GM10248 (cell line): ENCODE measurements at regions not wholly inside any gene's neighbourhood (a gene's known extent, or its start where the extent isn't known, plus 50 kb on each side); places are given as distances from the start of the nearest gene placed in this dataset.

ENCODE experiments used
- CTCF ChIA-PET: fragments of 300-600 bp; sonication (Branson Sonifier 250); formaldehyde crosslinking; extraction: SDS; loops from one replicate; lab custom pipeline; 2021; ENCODE audit warnings: antibody characterized with exemption; lab: Yijun Ruan, JAX
- POLR2A ChIA-PET: fragments of 350-650 bp; sonication (Branson Sonifier 250); formaldehyde crosslinking; extraction: SDS; loops from one replicate; lab custom pipeline; 2020; ENCODE audit warnings: antibody characterized with exemption; lab: Yijun Ruan, JAX
- DNase-seq: peaks from one replicate; pipeline ENCODE4 v3.0.0; 2012; ENCODE audit errors: extremely low spot score
- TF ChIP-seq, protein P1 (sequence below): IDR thresholded peaks from 2 replicates; pipeline ENCODE4 v1.5.1; 2012; ENCODE audit warnings: mild to moderate bottlenecking, low read depth; ENCODE audit errors: extremely low read depth, missing control alignments, control extremely low read depth

GRCh38 chr3:13198264-13198879 is 125.1 kb upstream of the IQSEC1 start:
- ChIA-PET CTCF (interaction anchor here (0.8 to 1.2 kb wide), 2 partner anchors 18 to 26 kb away, joined by 3 read pairs; no protein-coding TSS in a partner anchor), POLR2A (no interaction called here)
- TF ChIP-seq, protein P1, sequence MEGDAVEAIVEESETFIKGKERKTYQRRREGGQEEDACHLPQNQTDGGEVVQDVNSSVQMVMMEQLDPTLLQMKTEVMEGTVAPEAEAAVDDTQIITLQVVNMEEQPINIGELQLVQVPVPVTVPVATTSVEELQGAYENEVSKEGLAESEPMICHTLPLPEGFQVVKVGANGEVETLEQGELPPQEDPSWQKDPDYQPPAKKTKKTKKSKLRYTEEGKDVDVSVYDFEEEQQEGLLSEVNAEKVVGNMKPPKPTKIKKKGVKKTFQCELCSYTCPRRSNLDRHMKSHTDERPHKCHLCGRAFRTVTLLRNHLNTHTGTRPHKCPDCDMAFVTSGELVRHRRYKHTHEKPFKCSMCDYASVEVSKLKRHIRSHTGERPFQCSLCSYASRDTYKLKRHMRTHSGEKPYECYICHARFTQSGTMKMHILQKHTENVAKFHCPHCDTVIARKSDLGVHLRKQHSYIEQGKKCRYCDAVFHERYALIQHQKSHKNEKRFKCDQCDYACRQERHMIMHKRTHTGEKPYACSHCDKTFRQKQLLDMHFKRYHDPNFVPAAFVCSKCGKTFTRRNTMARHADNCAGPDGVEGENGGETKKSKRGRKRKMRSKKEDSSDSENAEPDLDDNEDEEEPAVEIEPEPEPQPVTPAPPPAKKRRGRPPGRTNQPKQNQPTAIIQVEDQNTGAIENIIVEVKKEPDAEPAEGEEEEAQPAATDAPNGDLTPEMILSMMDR, result no peak
- no peak for DNase-seq

GRCh38 chr3:13197795-13198194 is 124.6 kb upstream of the IQSEC1 start:
- TF ChIP-seq, protein P1, result no peak
- ChIA-PET POLR2A (no interaction called here), CTCF (interaction anchor here (1.2 kb wide), 1 partner anchor 18 kb away, joined by 3 read pairs; no protein-coding TSS in a partner anchor)
- no peak for DNase-seq

DNA sequence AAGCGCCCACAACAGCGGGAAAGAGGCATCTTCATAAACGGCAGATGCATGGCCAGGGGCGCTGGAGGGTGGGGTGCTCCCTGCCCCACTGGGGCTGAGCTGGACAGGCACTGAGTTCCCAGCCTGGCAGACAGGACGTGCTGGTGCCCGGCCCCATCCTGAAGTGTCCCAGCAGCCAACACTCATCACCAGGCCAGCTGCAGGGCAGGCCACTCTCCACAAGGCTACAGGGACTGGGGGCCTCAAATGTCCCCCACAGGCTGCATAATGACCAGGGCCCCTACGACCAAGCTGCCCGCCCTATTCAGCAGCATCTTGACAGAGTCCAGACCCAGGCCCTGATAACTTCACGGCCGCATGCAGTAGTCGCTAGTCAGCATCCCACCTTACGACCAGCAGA is 124.1 kb upstream of the IQSEC1 start:
- TF ChIP-seq, protein P1, result no peak
- ChIA-PET POLR2A (no interaction called here), CTCF (no interaction called here)
- DNase-seq, result no peak

DNA sequence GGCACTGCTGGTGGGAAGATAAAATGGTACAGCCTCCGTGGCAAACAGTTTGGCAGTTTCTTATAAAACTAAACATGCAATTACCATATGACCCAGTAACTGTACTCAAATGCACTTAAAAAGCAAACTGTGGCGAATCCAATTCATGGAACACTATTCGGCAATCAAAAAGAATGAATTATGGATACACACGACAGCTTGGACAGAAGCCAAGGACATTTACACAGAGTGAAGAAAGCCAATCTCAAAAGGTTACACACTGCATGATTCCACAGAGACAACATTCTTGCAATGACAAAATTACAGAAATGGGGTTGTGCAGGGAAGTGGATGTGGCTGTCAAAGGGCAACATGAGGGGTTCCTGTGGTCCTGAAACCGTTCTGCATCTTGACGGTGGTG is 122.1 kb upstream of the IQSEC1 start:
- POLR2A ChIA-PET, result no interaction called here
- CTCF ChIA-PET, result no interaction called here

DNA sequence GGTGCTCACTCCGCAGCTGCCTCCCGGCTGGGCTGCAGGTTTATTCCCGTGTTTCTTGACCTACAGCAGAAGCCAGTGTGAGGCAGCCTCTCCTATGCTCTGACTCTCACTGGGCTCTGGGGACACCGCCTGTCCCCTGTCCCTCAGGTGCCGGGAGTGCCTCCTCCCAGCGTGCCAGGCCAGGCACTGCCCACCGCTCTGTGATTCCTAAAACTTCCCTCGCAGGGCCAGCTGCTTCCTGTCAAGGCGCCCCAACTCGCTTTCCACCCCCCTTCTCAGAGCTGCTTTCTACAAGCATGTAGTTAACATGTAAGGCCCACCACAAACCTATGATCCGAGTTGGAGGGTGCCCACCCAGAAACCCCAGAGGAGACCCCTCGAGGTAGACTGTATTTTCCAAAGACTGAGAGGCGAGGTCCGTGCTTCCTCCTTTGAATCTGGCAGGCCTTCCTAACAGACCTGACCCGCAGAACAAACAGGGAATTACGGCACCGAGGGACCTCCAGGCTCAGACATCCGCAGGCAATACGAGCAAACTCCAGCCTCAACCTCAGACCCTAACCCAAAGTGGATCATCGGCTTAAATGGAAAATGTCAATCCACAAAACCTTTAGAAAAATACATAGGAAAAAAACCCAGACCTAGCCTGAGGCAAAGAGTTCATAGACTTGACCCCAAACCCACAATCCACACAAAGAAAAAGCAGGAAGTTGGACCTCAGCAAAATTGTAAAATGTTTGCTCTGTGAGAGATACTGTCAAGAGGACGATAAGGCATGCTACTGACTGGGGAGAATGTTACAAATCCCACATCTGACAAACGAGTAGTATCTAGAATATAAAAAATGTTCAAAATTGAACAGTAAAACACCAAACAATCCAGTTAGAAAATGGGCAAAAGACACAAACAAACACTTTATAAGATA is 121.3 kb upstream of the IQSEC1 start:
- ChIA-PET POLR2A (no interaction called here), CTCF (no interaction called here)
- TF ChIP-seq, protein P1, result no peak
- DNase-seq, result no peak

More for the DNA sequence above, 122.1 kb upstream of the IQSEC1 start:
- TF ChIP-seq, protein P1, result no peak
- no peak for DNase-seq
